ENCODE measurements at regions not wholly inside any gene's neighbourhood (a gene's known extent, or its start where the extent isn't known, plus 50 kb on each side); places are given as distances from the start of the nearest gene placed in this dataset.

GRCh38 chr17:73743518-73744201 is 99.4 kb upstream of the SDK2 start:
- ChIA-PET CTCF (no interaction called here), POLR2A (no interaction called here)
- no peak for TF ChIP-seq CTCF (IDR thresholded peaks at IDR 0.05; ENCODE audit: insufficient read depth, low read depth, low read length)
- DNase-seq (ENCODE audit: low read depth) = no peak
- H3K27me3 ChIP-seq (ENCODE audit: control insufficient read depth, insufficient read depth, low read length) = no peaks in the 10 kb centered on the region
- no peak overlapping the region for H3K4me3 ChIP-seq (ENCODE audit: low read depth, low read length)
- H3K36me3 ChIP-seq (ENCODE audit: control insufficient read depth, insufficient read depth, low read length) = no peaks in the 10 kb centered on the region

GRCh38 chr17:73744411-73744810 is 100.2 kb upstream of the SDK2 start:
- H3K27me3 ChIP-seq (ENCODE audit: control insufficient read depth, insufficient read depth, low read length) = no peaks in the 10 kb centered on the region
- H3K36me3 ChIP-seq (ENCODE audit: control insufficient read depth, insufficient read depth, low read length) = no peaks in the 10 kb centered on the region
- no peak for TF ChIP-seq CTCF (IDR thresholded peaks at IDR 0.05; ENCODE audit: insufficient read depth, low read depth, low read length)
- ChIA-PET POLR2A (no interaction called here), CTCF (interaction anchor here (0.6 kb wide), 1 partner anchor 19 kb away, joined by 3 read pairs; no protein-coding TSS in a partner anchor)
- H3K4me3 ChIP-seq (ENCODE audit: low read depth, low read length) = no peak overlapping the region
- DNase-seq (ENCODE audit: low read depth) = no peak

- DNase-seq (ENCODE audit: low read depth) = no peak
- TF ChIP-seq CTCF (IDR thresholded peaks at IDR 0.05; ENCODE audit: insufficient read depth, low read depth, low read length) = no peak
- Histone ChIP-seq H3K4me3 (ENCODE audit: low read depth, low read length) (no peak overlapping the region), H3K27me3 (ENCODE audit: control insufficient read depth, insufficient read depth, low read length) (no peaks in the 10 kb centered on the region), H3K36me3 (ENCODE audit: control insufficient read depth, insufficient read depth, low read length) (no peaks in the 10 kb centered on the region)
- ChIA-PET POLR2A (no interaction called here), CTCF (no interaction called here)
Observed at GRCh38 chr17:73746314-73747073, 102.2 kb upstream of the SDK2 start.

- POLR2A ChIA-PET = no interaction called here
- Histone ChIP-seq H3K27me3 (ENCODE audit: control insufficient read depth, insufficient read depth, low read length) (no peaks in the 10 kb centered on the region), H3K4me3 (ENCODE audit: low read depth, low read length) (no peak overlapping the region), H3K36me3 (ENCODE audit: control insufficient read depth, insufficient read depth, low read length) (no peaks in the 10 kb centered on the region)
- CTCF ChIA-PET = interaction anchor here (0.6 kb wide), 1 partner anchor 602 kb away, joined by 3 read pairs; no protein-coding TSS in a partner anchor
- no peak for DNase-seq (ENCODE audit: low read depth)
- TF ChIP-seq CTCF (IDR thresholded peaks at IDR 0.05; ENCODE audit: insufficient read depth, low read depth, low read length) = no peak
Observed at GRCh38 chr17:73747221-73748002, 103.2 kb upstream of the SDK2 start.

GRCh38 chr17:73748508-73748907 is 104.3 kb upstream of the SDK2 start:
- H3K4me3 ChIP-seq (ENCODE audit: low read depth, low read length) = no peak overlapping the region
- CTCF ChIA-PET = no interaction called here
- no peak for TF ChIP-seq CTCF (IDR thresholded peaks at IDR 0.05; ENCODE audit: insufficient read depth, low read depth, low read length)
- no peaks in the 10 kb centered on the region for H3K36me3 ChIP-seq (ENCODE audit: control insufficient read depth, insufficient read depth, low read length)
- no peaks in the 10 kb centered on the region for H3K27me3 ChIP-seq (ENCODE audit: control insufficient read depth, insufficient read depth, low read length)
- POLR2A ChIA-PET = no interaction called here
- DNase-seq (ENCODE audit: low read depth) = no peak
